WTC11 (cell line): ENCODE measurements at regions not wholly inside any gene's neighbourhood (a gene's known extent, or its start where the extent isn't known, plus 50 kb on each side); places are given as distances from the start of the nearest gene placed in this dataset.

Experiments
- ATAC-seq: fragments of 200-7000 bp; cut with Tn5 transposase; 2 replicates; pipeline ENCODE4 v1.10.0; 2021; ENCODE audit warnings: mild to moderate bottlenecking, moderate library complexity
- CTCF ChIA-PET: fragments of 300-600 bp; sonication (Branson Sonifier 250); formaldehyde crosslinking; loops from one replicate; lab custom pipeline; 2021; ENCODE audit warnings: antibody characterized with exemption; lab: Charles Lee
- POLR2A ChIA-PET: fragments of 350-600 bp; sonication (Branson Sonifier 250); formaldehyde crosslinking; loops from one replicate; lab custom pipeline; 2021; ENCODE audit warnings: antibody characterized with exemption; lab: Charles Lee
- DNase-seq: peaks from one replicate; pipeline ENCODE4 v3.0.0; 2021; ENCODE audit warnings: low spot score
- H3K27ac Mint-ChIP-seq: 2 replicates; pipeline ENCODE4 v1.8.0; 2021; ENCODE audit warnings: mixed read lengths
- H3K27me3 Mint-ChIP-seq: 2 replicates; pipeline ENCODE4 v1.8.0; 2021; ENCODE audit warnings: low read depth, mild to moderate bottlenecking, moderate library complexity, mixed read lengths
- H3K36me3 Mint-ChIP-seq: 2 replicates; pipeline ENCODE4 v1.8.0; 2021; ENCODE audit warnings: mixed read lengths
- H3K4me1 Mint-ChIP-seq: 2 replicates; pipeline ENCODE4 v1.8.0; 2022; ENCODE audit warnings: mixed read lengths
- H3K4me3 Mint-ChIP-seq: 2 replicates; pipeline ENCODE4 v1.8.0; 2021; ENCODE audit warnings: mild to moderate bottlenecking, moderate library complexity, mixed read lengths
- H3K9me3 Mint-ChIP-seq: 2 replicates; pipeline ENCODE4 v1.8.0; 2021; ENCODE audit warnings: mixed read lengths
- ATF2 ChIP-seq: sonication (generic); formaldehyde crosslinking; IDR thresholded peaks from 2 replicates; pipeline ENCODE4 v1.8.1; 2022; ENCODE audit warnings: low read depth, missing genetic modification reagents, borderline replicate concordance
- ATF3 ChIP-seq: sonication (generic); formaldehyde crosslinking; conservative IDR thresholded peaks from 2 replicates; pipeline ENCODE4 v1.8.1; 2022; ENCODE audit warnings: mild to moderate bottlenecking, missing genetic modification reagents
- CBFB ChIP-seq: sonication (generic); formaldehyde crosslinking; IDR thresholded peaks from 2 replicates; pipeline ENCODE4 v1.8.1; 2022; ENCODE audit warnings: mild to moderate bottlenecking, low read depth, missing genetic modification reagents
- CDX4 ChIP-seq: fragments of 250-450 bp; sonication (Bioruptor Pico); IDR thresholded peaks from 2 replicates; pipeline ENCODE4 v1.9.0; 2021; ENCODE audit warnings: moderate library complexity, mild to moderate bottlenecking, inconsistent platforms, borderline replicate concordance
- CTCF ChIP-seq: fragments of 200-600 bp; IDR thresholded peaks from 2 replicates; pipeline ENCODE4 v1.8.0; 2022; ENCODE audit warnings: antibody characterized with exemption
- GRHL2 ChIP-seq: fragments of 250-450 bp; sonication (Bioruptor Pico); IDR thresholded peaks from 2 replicates; pipeline ENCODE4 v1.8.0; 2022; ENCODE audit warnings: mild to moderate bottlenecking, moderate library complexity; ENCODE audit not compliant: insufficient replicate concordance, severe bottlenecking
- HMGXB4 ChIP-seq: sonication (generic); formaldehyde crosslinking; IDR thresholded peaks from 2 replicates; pipeline ENCODE4 v1.8.1; 2023; ENCODE audit warnings: mild to moderate bottlenecking, moderate library complexity, missing genetic modification reagents
- IRF1 ChIP-seq: sonication (generic); formaldehyde crosslinking; IDR thresholded peaks from 2 replicates; pipeline ENCODE4 v1.8.0; 2023; ENCODE audit warnings: missing genetic modification reagents
- IRF2 ChIP-seq: sonication (generic); formaldehyde crosslinking; IDR thresholded peaks from 2 replicates; pipeline ENCODE4 v1.8.0; 2022; ENCODE audit warnings: low read depth, missing genetic modification reagents, borderline replicate concordance
- JUN ChIP-seq: sonication (generic); formaldehyde crosslinking; IDR thresholded peaks from 2 replicates; pipeline ENCODE4 v1.8.0; 2023; ENCODE audit warnings: mild to moderate bottlenecking, missing genetic modification reagents
- MLX ChIP-seq: sonication (generic); formaldehyde crosslinking; IDR thresholded peaks from 2 replicates; pipeline ENCODE4 v1.8.1; 2023; ENCODE audit warnings: mild to moderate bottlenecking, missing genetic modification reagents, moderate library complexity
- NFATC4 ChIP-seq: fragments of 250-450 bp; sonication (Bioruptor Pico); IDR thresholded peaks from 2 replicates; pipeline ENCODE4 v1.9.0; 2021; ENCODE audit warnings: mild to moderate bottlenecking
- NFYB ChIP-seq: sonication (generic); formaldehyde crosslinking; conservative IDR thresholded peaks from 2 replicates; pipeline ENCODE4 v1.8.0; 2022; ENCODE audit warnings: low read depth, missing genetic modification reagents
- NR1H2 ChIP-seq: sonication (generic); formaldehyde crosslinking; IDR thresholded peaks from 2 replicates; pipeline ENCODE4 v1.9.0; 2021; ENCODE audit warnings: mild to moderate bottlenecking, moderate library complexity, missing genetic modification reagents
- PREB ChIP-seq: sonication (generic); formaldehyde crosslinking; IDR thresholded peaks from 2 replicates; pipeline ENCODE4 v1.8.1; 2022; ENCODE audit warnings: mild to moderate bottlenecking, missing genetic modification reagents, moderate library complexity, borderline replicate concordance
- SMAD4 ChIP-seq: sonication (generic); formaldehyde crosslinking; IDR thresholded peaks from 2 replicates; pipeline ENCODE4 v1.8.0; 2022; ENCODE audit warnings: mild to moderate bottlenecking, missing genetic modification reagents
- SOX15 ChIP-seq: fragments of 250-450 bp; sonication (Bioruptor Pico); IDR thresholded peaks from 2 replicates; pipeline ENCODE4 v1.9.0; 2021; ENCODE audit warnings: mild to moderate bottlenecking
- TEAD1 ChIP-seq: sonication (generic); formaldehyde crosslinking; IDR thresholded peaks from 2 replicates; pipeline ENCODE4 v1.8.0; 2022; ENCODE audit warnings: mild to moderate bottlenecking, missing genetic modification reagents
- TEAD4 ChIP-seq: sonication (generic); formaldehyde crosslinking; IDR thresholded peaks from 2 replicates; pipeline ENCODE4 v1.8.0; 2022; ENCODE audit warnings: mild to moderate bottlenecking, missing genetic modification reagents
- ZNF219 ChIP-seq: sonication (generic); formaldehyde crosslinking; IDR thresholded peaks from 2 replicates; pipeline ENCODE4 v1.8.0; 2023; ENCODE audit warnings: missing genetic modification reagents, mild to moderate bottlenecking, borderline replicate concordance
- ZSCAN18 ChIP-seq: fragments of 250-450 bp; sonication (Bioruptor Pico); IDR thresholded peaks from 2 replicates; pipeline ENCODE4 v2.1.2; 2022; ENCODE audit warnings: mild to moderate bottlenecking, moderate library complexity

GRCh38 chr3:59374091-59374817, 324.4 kb upstream of the CFAP20DC start:
- Mint-ChIP-seq H3K36me3 (no peaks in the 10 kb centered on the region), H3K4me3 (no peak overlapping the region), H3K27me3 (no peaks in the 10 kb centered on the region; the same call in 1 of the 2 replicates), H3K4me1 (peaks cover 11% of the 10 kb centered on the region), H3K27ac (no peak overlapping the region), H3K9me3 (no peaks in the 10 kb centered on the region)
- CTCF ChIA-PET = no interaction called here
- DNase-seq (no peak), ATAC-seq (no peak)
- POLR2A ChIA-PET = no interaction called here
- TF ChIP-seq NFYB (no peak), TEAD1 (CRISPR knock-in tag) (no peak), IRF2 (CRISPR knock-in tag) (no peak), SOX15 (CRISPR knock-in tag) (no peak), JUN (no peak), IRF1 (CRISPR knock-in tag) (no peak), MLX (no peak), ATF2 (CRISPR knock-in tag) (no peak), PREB (no peak), HMGXB4 (CRISPR knock-in tag) (no peak), CBFB (CRISPR knock-in tag) (no peak), CTCF (no peak), TEAD4 (CRISPR knock-in tag) (no peak), ATF3 (CRISPR knock-in tag) (no peak), SMAD4 (CRISPR knock-in tag) (no peak)

GRCh38 chr3:59372346-59372745, 322.5 kb upstream of the CFAP20DC start:
- H3K27ac Mint-ChIP-seq = no peak overlapping the region
- CTCF ChIA-PET = no interaction called here
- POLR2A ChIA-PET = no interaction called here
- H3K4me1 Mint-ChIP-seq = peaks cover 12% of the 10 kb centered on the region
- ATAC-seq (no peak), DNase-seq (no peak)
- no peaks in the 10 kb centered on the region for H3K9me3 Mint-ChIP-seq
- no peaks in the 10 kb centered on the region for H3K36me3 Mint-ChIP-seq
- H3K27me3 Mint-ChIP-seq = no peaks in the 10 kb centered on the region
- H3K4me3 Mint-ChIP-seq = no peak overlapping the region
- TF ChIP-seq GRHL2 (CRISPR knock-in tag) (no peak), CTCF (no peak), NR1H2 (CRISPR knock-in tag) (no peak), NFATC4 (CRISPR knock-in tag) (no peak), ZNF219 (CRISPR knock-in tag) (no peak), CDX4 (CRISPR knock-in tag) (no peak), ZSCAN18 (CRISPR knock-in tag) (no peak)
